ENCODE measurements at regions not wholly inside any gene's neighbourhood (a gene's known extent, or its start where the extent isn't known, plus 50 kb on each side); places are given as distances from the start of the nearest gene placed in this dataset.

DNA sequence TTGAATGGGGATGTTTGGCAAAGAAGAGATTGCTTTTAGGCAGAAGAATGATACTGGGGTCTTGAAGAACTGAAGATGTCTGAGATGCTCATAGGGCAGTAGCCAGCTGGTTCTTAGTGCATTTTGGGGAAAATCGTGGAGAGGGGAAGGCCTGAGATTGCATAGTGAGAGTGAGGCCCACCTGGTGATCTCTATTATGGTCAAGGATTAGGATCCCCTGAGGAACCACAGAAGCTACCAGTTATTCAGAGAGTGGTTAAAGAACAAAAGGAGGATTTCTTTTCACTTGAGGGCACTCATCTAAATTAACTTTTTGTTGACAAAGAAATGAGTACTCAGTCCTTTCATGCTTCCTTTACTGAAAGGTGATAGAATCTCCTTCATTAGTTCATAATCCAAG, 271.3 kb upstream of the HAND2 start:
- no peak overlapping the region for H3K4me3 ChIP-seq (ENCODE audit: low read depth, low read length)
- TF ChIP-seq, protein P1, sequence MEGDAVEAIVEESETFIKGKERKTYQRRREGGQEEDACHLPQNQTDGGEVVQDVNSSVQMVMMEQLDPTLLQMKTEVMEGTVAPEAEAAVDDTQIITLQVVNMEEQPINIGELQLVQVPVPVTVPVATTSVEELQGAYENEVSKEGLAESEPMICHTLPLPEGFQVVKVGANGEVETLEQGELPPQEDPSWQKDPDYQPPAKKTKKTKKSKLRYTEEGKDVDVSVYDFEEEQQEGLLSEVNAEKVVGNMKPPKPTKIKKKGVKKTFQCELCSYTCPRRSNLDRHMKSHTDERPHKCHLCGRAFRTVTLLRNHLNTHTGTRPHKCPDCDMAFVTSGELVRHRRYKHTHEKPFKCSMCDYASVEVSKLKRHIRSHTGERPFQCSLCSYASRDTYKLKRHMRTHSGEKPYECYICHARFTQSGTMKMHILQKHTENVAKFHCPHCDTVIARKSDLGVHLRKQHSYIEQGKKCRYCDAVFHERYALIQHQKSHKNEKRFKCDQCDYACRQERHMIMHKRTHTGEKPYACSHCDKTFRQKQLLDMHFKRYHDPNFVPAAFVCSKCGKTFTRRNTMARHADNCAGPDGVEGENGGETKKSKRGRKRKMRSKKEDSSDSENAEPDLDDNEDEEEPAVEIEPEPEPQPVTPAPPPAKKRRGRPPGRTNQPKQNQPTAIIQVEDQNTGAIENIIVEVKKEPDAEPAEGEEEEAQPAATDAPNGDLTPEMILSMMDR (IDR thresholded peaks at IDR 0.05; ENCODE audit: low read depth, low read length): no peak

DNA sequence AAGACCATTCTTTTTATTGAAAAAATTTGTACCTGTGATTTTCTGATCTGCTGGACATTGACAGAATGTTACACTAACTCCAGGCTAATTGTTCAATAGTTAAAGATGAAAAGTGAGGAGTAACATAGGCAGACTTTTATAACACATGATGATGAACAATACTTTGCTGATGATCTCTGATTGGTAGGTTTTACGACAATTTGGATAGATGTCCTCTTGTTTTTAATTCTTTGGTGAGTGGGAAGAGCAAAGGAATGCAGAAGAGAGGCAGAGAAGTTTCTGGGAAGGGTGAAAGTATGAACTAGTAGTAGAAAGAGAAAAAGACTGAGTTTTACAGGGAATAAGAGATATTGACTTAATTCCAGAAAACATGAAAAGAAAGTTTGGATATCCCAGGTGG, 267.3 kb upstream of the HAND2 start:
- H3K4me3 ChIP-seq (ENCODE audit: low read depth, low read length): no peak overlapping the region
- TF ChIP-seq, protein P1 (IDR thresholded peaks at IDR 0.05; ENCODE audit: low read depth, low read length): no peak

DNA sequence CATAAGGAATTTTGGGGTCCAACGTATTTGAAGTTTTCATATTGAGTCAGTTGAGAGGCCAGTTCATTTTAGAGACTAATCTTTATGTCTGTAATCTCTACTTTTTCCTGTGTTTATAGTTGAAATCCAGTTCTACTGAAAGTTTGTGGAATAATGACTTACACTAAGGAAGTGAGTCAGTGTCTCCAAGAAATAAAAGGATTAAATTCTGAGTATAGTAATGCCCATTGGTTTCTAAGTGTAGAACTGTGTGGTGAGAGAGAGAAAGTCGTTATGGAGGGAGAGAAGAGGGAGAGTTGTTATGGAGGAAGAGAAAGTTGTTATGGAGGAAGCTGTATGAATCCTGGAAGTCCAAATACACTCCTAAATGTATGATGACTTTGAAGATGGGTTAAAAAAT, 264.6 kb upstream of the HAND2 start:
- H3K4me3 ChIP-seq (ENCODE audit: low read depth, low read length): no peak overlapping the region; the same call in 1 of the 2 replicates

DNA sequence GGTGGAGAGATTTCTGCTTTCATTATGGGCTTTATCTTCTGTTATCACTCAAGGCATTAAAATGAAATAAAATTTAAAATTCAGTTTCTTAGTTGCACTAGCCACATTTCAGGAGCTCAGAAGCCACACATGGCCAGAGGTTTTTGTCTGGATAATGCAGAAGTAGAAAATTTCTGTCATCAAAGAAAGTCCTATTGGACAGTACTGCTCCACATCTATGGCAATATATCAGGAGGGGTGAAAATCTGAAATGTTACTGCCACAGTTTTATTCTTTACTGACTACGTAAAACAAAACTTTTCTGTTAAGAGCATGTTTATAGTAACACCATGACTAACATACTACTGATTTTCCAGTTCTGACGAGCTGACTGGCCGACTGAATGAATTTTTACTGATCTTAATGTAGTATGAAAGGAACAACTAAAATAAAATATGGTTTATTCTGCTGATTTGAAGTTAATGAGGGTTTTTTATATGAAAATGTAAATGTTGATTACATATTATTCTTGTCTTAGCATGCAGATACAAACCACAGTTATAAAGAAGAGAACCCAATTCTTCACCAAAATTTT, 264.0 kb upstream of the HAND2 start:
- TF ChIP-seq, protein P1 (IDR thresholded peaks at IDR 0.05; ENCODE audit: low read depth, low read length): no peak
- peak overlapping the region; percentile 35; the same call in 1 of the 2 replicates for H3K4me3 ChIP-seq (ENCODE audit: low read depth, low read length)

More for the DNA sequence above, 264.6 kb upstream of the HAND2 start:
- TF ChIP-seq, protein P1 (IDR thresholded peaks at IDR 0.05; ENCODE audit: low read depth, low read length): no peak

DNA sequence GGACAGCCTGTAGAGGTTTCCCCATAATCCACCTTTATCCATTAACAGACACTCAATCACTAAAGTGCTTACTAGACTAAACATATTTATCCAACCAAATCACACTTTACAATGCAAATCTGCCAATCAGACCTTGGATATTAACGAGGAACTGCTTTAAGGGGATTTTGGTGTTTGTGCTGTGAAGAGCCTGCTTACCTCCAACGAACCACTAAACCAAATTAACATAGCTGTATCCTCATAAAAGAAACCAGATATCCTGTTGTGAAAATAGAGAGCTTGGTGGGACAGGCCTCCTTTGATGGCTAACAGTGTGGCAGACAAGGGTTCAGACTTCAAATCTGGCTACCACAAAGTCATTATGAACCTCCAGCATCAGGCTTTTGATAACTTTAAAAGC, 252.6 kb upstream of the HAND2 start:
- TF ChIP-seq, protein P1 (IDR thresholded peaks at IDR 0.05; ENCODE audit: low read depth, low read length): no peak
- H3K4me3 ChIP-seq (ENCODE audit: low read depth, low read length): no peak overlapping the region

DNA sequence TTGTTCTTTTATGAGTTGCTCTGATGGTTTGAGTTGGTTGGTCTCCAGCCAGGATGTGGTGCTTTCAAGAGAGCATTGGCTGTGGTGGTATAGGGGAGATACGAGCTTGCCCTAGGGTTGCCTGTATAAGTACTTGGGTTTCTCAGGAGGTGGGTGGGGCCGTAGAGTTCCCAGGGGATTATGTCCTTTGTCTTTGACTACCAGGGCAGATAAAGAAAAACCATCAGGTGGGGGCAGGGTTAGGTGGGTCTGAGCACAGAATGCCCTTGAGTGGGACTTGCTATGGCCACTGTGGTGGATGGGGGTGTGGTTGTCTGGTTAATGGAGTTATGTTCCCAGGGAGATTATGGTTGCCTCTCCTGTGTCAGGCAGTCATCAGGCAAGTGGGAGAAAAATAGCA, 247.9 kb upstream of the HAND2 start:
- TF ChIP-seq, protein P1 (IDR thresholded peaks at IDR 0.05; ENCODE audit: low read depth, low read length): no peak
- no peak overlapping the region for H3K4me3 ChIP-seq (ENCODE audit: low read depth, low read length)

DNA sequence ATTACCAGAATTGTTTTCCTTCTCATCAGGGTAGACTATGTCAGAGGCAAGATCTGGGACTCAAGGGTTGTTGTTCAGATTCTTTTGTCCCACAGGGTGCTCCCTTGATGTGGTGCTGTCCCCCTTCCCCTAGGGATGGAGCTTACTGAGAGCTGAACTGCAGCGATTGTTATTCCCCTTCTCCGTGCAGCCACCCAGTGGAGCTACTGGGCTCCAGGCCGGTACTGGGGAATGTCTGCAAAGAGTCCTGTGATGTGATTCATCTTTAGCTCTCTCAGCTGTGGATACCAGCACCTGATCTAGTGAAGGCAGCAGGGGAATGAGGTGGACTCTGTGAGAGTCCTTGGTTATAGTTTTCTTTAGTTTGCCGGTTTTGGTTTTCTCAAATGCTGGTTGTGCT, 247.4 kb upstream of the HAND2 start:
- TF ChIP-seq, protein P1 (IDR thresholded peaks at IDR 0.05; ENCODE audit: low read depth, low read length): no peak
- H3K4me3 ChIP-seq (ENCODE audit: low read depth, low read length): no peak overlapping the region

Measured in WI38 (cell line).